HG03460 (cell line): ENCODE measurements at regions not wholly inside any gene's neighbourhood (a gene's known extent, or its start where the extent isn't known, plus 50 kb on each side); places are given as distances from the start of the nearest gene placed in this dataset.

Experiments
- ATAC-seq: cut with Tn5 transposase; IDR thresholded peaks from one replicate; pipeline ENCODE4 v1.9.1; 2021; ENCODE audit not compliant: unreplicated experiment

DNA sequence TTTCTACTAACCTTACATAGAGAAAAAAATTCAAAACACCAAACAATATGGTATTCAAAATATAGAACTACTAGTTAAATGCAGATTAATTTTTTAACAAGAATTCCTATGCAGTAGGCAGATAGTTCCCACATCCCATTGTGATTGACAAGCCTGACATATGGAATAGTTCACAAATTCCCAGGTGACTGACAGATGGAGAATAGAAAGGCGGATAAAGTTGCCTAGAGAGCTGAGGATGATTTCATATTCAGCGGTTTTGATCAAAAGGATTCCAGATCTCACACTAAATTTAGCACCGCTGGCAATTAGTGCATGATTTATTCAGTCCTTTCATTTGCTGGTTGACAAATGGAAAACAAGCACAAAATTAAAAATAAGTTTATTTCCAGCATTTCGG lies 733.7 kb upstream of the POU3F3 start:
- no peak for ATAC-seq

DNA sequence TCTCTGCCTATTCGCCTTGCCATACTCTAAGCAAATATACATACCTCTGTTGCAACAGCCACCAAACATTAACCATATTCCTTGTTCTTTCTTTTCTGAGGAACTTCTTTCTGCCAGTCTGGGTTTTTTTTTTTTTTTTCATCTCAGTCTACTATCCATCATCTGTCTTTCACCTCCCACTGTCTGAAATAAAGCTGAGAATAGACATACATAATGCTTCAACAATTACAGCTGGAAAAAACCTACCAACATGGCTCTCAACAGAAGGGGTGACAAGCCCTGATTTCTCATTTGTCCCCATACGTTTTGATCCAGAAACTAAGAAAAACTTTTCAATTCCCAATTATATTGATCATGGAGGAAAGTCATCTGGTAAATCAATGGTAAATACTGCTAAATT lies 728.8 kb upstream of the POU3F3 start:
- ATAC-seq, result no peak

DNA sequence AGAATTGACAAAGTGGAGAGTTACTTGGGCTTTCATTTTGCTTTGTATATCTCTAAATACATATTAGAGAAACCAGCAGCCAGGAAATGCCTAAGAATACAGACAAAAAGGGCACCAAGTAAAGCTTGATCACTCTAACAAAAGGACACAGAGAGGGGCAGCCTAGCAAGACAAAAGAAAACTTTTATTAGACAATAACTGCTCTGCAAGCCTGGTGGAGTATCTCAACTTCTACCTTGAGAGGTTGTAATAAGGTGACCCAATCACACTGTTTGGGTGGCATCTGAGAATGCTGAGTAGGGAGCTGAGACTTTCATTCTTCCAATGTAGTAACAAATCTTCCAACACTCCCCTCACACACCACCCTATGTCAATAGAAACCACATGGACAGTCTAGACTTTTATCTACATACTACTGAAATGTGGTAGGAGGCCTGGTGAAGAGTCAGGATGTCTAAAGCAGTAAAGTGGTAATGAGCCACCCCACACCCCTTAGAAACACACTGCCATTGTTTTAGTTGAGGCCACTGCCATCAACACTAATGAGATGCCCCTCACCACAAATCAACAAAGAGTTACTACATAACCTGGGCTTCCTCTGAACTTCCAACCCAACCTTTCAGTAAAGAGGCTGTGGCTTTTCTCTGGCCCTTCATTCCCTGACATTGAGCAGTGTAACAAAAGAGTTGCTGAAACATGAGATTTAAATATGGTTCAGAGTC lies 726.7 kb upstream of the POU3F3 start:
- ATAC-seq, result no peak

DNA sequence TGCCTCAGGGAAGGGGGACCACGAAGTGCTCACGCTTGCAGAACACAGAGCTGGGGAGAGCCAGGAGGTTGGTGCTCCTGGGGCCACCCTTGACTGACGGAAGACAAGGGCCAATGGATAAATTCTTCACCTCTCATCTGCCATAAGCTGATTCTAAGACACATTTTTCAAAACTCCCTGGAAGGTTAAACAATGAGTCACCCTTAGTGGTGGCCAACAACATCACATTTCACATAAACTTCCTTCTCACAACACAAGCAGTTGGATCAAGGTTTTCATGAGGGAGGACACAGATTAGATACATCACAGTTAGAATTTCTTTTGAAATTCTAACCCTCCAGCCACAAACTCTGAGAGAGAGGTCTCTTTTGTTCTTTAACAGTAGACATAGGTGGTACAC lies 713.6 kb upstream of the POU3F3 start:
- no peak for ATAC-seq

DNA sequence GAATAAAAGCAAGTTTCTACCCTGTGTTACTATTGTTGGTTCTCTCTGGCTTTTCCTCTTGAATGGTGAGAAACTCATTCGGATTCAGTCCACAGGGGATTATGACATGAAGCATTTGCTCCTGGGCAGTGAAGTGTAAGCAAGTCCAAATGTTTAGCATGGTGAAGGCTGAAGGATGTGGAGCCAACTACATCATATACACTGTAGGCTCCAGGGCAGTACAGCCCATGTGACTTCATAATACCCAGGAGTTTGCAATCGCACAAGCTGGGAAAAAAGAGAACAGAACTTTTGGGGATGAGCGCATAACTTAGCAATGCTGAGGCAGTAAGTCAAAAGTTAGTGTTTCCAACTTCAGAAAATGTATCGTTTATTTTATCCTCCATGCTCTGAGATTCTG lies 695.7 kb upstream of the POU3F3 start:
- no peak for ATAC-seq

DNA sequence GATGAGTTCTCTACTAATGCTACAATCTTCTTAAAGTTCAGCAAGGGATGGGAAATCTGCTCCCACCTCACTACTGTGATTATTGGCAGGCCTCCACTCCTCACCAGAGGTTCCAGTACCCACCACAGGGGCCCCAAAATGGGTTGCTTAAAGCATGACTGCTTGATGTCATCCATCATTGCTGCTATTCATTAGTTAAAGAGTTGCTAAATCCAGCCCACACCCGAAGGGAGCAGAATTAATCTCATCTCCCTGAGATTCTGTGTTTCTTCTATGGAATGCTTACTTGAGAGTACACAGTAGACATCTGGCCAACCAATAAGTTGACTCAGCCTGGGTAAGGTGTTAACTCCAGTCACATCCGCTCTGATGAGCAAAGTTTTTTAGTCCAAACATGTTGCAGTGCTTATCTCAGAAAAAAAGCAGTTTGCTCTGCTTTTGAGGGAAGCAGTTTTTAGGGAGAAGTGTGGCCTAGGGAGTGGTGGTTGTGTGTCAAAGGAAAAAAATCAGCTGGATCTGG lies 690.2 kb upstream of the POU3F3 start:
- ATAC-seq, result no peak

DNA sequence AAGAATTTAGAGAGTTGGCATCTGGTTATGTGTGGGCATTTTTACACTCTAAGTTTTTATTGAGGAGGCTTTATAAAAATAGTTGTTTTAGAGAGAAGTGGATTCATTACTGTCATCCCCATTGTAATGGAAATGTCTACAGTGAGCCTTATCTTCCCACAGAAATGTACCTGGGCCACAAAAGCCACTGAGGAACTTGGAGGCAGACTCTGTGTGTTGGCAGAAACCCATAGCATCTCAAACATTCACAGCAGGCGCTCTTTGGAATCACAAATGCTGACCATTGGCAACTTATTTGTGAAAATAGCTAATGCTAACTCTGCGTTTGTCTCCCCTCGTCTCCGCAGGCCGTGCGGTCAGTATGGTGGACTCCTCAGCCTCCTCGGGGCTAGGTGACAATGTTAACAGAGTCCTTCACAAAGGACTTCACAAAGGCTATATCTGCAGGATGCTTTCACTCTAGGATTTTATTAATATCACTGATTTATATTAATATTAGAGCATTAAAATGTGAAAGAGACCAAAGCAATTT lies 689.1 kb upstream of the POU3F3 start:
- no peak for ATAC-seq

DNA sequence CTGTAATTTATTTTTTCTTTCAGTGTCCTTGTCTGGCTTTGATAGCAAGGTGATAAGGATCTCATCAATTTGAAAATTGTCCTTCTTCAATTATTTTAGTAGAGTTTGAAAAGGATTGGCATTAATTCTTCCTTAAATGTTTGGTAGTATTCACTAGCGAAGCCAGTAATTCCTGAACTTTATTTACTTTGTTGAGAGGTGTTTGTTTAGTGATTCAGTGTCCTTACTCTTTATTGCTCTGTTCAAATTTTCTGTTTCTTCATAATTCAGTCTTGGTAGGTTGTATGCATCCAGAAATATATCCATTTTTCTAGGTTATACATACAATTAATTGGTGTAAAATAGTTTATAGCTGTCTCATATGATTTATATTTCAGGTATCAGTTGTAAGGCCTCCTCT lies 676.7 kb upstream of the POU3F3 start:
- no peak for ATAC-seq

DNA sequence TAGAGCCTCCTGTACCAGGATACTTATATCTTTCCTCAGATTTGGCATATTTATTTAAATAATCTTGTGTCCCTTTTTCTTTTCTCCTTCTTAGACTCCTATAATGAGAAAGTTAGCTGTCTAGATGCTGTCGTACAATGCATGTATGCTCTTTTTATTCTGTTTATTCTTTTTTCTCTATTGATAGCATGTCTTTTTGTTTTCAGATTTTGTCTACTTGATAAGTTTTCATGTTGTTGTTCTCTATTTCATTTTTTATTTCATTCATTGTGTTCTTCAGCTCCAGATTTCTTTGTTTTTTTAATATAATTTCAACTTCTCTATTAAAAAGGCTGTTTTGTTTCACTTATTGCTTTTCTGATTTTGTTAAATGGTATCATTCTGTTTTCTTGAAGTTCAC lies 674.3 kb upstream of the POU3F3 start:
- ATAC-seq, result no peak

DNA sequence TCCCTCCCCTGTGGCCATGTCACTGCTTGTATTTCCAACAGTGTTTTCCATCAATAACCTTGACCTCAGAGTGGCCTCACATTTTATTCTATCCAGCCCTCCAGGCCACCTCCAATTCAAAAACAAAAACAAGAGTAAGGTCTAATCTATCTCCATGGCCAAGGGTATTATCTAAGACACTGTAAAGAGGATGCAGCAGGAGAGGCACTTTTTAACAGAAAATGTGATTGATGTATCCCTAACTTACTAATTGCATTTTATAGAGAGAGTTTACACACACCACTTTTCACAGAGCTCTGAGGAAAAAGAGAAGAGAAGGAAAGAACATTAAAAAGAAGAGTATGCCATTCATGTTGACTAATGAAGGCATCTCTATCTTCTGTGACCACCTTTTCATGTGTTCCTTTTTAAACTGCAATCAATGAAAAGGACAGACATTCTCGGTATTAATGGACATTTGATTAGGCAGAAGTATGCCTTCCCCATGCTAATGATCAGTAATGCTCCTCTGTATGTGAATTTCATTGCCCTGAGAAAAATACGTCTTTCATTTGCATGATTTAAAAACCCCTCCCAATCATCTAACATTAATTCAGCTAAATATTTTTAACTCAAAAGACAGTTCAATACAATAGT lies 653.3 kb upstream of the POU3F3 start:
- ATAC-seq, result no peak

DNA sequence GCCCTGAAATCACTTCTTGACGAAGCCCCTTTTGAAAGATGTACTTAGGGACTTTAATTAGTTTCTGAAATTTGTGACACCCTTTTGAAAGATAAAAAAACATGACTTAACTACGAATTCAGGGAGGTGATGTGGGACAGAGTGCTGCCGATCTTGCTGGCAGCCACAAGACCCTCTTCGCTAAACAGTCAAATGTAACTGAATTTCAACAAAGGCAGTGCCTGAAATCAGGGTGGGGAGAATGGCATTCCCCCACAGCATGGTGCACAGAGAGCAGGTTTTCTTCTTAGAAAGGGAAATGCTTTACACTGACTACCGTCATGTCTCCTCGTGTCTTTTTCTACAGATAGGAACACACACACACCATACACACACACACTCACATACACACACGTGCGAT lies 640.2 kb upstream of the POU3F3 start:
- ATAC-seq, result no peak

DNA sequence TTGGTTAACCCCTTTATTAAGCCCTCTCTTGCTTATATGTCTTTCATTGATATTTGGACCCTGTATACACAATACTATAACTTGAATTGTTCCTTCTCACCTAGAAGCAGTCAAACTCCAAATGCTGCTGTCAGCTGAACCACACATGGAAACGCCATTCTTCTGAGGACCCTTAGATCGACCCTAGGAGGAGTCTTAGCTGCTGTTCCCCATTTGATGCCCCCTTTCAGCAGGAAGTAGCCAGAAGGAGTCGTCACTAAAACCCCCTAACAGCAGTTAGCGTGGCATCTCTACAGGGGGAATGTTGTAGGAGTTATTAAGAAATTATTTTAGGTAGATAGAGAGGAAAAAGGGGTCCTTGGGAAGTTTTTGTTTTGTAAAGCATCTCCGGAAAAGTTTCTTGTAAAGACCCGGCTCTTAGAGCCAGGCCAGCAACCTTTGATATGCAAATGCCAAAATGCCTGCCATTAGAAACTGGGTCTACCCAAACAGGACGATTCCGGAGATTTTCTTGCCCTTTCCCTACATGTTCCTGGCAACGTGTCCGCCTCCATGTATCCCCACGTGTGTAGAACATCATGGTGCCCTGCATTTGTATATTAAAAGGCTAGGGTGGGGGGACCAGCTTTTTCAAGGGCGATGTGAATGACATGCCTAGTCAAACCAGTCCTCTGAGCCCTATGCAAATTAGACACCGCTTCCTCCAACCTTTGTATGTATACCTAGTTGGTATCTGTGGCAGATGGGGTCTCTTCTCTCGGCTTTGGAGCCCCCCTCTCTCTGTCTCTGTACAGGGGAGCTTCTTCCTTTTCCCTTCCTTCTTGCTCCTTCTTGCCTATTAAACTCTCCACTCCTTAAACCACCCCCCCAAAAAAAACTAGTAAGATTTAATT lies 638.4 kb upstream of the POU3F3 start:
- ATAC-seq, result no peak

DNA sequence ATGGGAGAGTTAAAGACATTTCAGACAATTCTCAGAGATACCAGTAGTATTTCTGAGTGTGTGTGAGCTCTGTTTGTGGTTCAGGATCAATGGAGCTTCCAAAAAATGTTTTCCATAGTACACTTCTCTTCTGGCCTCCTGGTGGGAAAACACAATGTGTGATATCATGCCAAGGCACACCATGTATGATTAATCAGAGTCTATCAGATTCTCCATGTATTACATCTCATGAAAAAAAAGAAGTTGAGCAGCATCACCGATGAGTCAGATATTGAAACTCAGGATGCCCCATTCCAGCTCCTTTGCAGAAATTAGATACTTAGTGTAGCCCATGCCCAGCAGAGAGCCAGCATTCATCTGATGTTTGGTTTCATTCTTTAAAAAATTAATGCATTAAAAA lies 620.3 kb upstream of the POU3F3 start:
- ATAC-seq, result no peak

DNA sequence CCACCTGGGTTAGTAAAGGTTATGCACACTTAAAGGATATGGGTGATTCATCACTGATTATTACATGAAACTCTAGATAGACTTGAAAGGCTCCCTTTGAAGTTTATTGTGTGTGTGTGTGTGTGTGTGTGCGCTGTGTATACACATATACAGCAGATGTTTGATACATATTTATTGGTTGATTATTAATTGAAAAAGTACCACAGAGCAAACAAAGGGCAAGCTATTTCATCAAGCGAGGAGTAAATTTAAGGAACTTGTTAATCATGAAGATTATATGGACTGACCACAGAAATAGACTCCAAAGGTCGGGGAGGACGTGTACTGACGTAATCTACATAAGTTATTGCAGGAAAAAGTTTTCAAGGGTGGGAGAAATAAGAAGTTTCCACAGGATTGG lies 617.4 kb upstream of the POU3F3 start:
- no peak for ATAC-seq

DNA sequence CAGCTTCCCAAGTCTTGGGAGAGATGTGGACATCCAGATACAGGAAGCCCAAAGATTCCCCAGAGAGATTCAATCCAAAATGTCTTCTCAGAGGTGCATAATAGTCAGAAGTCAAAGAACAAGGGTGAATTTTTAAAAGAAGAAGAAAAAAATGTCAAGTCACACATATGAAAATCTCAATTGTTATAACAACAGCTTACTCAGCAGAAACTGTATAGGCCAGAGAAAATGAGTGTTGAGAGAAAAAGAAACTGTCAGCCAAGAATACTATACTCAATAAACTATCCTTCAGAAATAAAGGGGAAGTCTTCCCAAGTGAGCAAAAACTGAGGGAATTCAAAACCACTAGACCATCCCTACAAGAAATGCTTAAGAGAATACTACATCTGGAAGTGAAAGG lies 612.9 kb upstream of the POU3F3 start:
- no peak for ATAC-seq

DNA sequence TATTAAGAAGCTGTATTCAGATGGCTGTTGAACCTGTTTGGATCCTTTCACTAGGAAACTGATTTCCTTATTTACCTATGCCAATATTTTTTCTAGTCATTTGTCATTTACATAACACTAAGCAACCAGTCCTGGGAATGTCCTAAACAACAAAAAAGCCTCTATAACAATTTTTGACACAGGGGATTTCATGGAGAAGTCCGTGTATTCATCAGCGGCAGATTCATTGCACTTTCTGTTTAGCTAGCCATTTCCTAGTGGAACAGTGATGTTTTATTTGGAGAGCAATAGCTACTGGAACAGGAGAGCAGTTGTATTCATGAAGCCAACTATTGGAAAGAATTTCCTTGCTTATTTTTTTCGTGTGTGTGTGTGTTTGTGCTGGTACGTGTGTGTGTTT lies 604.3 kb upstream of the POU3F3 start:
- ATAC-seq, result no peak

DNA sequence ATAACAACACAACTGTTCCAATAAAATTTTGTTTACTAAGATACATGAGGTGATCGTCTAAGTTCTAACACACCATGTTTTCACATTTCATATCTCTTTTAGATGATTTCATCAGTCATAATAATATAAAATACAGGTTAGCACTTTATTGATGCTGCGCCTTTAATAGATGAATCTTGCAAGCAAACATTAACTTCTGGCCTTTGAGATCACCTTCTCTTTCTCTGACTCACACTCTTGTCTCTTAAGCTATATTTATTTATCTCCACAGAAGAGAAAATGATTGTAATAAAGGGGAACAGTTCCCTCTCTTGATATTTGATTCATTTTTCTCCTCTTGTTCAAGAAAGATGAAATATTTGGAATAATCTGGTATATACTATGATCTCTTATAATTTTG lies 603.3 kb upstream of the POU3F3 start:
- ATAC-seq, result no peak

DNA sequence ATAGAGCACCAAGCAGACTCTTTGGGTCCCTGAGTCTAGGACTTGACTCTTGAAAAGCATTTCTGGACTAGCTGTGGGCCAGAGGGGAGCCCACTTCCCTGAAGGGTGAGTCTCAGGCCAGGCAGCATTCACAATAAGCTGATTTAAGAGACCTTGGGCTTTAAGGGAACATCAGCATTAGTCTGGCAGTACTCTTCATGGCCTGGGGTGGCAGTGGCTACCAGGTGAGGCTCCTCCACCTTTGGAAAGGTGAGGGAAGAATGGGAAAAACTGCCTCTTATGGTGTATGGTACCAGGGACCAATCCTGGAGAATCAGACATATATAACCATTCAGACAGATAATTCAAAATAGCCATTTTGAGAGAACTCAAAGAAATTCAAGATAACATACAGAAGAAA lies 599.9 kb upstream of the POU3F3 start:
- ATAC-seq, result no peak

DNA sequence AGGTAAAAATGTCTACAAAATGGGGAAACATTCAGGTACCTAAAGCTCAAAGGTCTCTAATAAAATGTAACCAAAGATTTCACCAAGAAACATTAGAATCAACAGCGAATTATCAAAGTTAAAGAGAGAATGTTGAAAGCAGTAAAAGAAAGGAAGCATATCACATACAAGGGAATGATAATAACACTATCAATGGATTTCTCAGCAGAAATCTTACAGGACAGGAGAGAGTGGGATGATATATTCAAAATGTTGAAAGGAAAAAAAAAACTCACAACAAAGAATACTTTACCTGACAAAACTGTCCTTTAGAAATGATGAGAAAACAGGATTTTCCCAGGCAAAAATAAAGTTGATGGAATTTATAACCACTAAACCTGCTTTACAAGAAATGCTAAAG lies 591.2 kb upstream of the POU3F3 start:
- no peak for ATAC-seq

DNA sequence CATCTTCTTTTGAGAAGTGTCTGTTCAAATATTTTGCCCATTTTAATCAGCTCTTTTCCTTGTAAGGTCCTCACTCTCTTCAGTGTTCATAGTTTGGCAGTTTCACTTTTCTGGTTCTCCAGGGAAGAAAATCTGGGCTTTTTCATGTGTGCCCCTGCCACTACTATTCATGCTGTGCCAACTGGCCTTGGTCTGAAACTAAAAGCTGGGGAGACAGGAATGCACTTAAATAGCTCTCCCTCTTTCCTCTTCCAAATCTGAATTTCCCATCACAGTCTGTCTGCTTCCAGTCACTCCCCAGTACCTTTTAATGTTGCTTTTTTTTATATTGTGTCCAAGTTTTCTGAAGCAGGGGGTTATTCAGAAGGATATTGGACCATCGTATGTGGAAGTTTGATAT lies 574.3 kb upstream of the POU3F3 start:
- ATAC-seq, result no peak

DNA sequence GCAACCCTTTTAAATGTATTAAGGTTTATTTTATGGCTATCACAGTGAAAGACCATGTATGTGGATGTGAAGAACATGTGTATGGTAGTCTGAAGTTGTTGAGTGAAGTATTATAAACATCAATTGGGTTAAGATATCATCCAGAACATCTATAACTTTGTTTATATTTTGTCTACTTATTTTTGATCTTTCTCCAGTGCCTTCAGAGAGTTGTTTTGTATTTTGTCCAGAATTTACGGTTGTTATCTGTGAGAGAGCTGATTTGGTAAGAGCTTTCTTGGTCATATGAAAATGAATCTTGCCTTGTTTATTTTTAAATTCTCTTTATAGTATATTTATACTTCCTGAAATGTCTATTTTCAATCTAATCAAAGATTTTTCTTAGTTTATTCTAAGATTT lies 573.7 kb upstream of the POU3F3 start:
- no peak for ATAC-seq

DNA sequence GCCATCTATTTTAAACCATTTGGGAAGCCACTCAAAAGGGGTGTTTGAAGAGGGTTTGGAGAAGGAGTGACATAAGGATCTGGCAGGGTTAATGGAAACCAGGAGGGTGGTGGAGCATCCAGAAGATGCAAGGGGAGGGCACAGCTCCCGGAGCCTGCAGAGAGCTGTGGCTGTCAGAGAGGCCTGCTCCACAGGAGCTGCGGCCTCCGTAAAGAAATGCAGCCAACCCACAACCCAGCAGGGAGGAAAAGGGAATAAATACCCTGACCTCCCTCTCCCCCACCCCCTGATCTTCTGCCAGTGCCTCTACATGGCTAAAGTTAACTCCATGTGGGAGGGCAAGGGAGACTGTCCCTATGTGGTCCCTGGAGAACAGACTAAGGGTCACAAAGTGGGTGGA lies 567.1 kb upstream of the POU3F3 start:
- no peak for ATAC-seq
